ENCODE measurements at regions not wholly inside any gene's neighbourhood (a gene's known extent, or its start where the extent isn't known, plus 50 kb on each side); places are given as distances from the start of the nearest gene placed in this dataset.

DNA sequence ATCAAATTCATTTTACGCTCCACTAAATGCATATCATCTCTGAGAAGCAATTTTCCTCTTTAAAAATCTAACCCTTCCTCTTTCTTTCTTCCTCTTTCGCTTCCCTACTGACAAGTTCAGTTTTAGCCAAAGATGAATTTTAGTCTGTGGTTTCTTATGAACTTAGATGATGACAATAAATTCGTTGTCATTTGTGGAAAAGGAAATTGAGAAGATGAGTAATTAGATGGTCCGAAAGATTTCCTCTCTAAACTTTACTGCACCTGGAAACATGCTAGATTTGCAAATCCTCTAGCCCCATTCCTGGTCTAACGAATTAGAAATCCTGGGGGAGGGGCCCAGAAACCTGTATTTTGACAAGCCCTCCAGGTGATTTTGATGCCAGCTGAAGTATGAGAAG, 855.4 kb upstream of the CHORDC1 start:
- no peak overlapping the region for H3K9ac ChIP-seq (ENCODE audit: low read depth, low read length)
- TF ChIP-seq, protein P1, sequence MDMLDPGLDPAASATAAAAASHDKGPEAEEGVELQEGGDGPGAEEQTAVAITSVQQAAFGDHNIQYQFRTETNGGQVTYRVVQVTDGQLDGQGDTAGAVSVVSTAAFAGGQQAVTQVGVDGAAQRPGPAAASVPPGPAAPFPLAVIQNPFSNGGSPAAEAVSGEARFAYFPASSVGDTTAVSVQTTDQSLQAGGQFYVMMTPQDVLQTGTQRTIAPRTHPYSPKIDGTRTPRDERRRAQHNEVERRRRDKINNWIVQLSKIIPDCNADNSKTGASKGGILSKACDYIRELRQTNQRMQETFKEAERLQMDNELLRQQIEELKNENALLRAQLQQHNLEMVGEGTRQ (IDR thresholded peaks at IDR 0.05; ENCODE audit: low read depth, low read length): no peak
- TF ChIP-seq RFX5 (IDR thresholded peaks at IDR 0.05; ENCODE audit: low read depth, low read length): no peak
- no peak for TF ChIP-seq CHD1 (IDR thresholded peaks at IDR 0.05; ENCODE audit: low read depth, low read length)
- TF ChIP-seq RAD21 (IDR thresholded peaks at IDR 0.05; ENCODE audit: low read length): no peak
- no peak for TF ChIP-seq MXI1 (IDR thresholded peaks at IDR 0.05; ENCODE audit: borderline replicate concordance, low read depth, low read length)
- no peak for TF ChIP-seq MAZ (IDR thresholded peaks at IDR 0.05; ENCODE audit: borderline replicate concordance, low read depth, low read length)
- no peak for TF ChIP-seq NFE2L2 (IDR thresholded peaks at IDR 0.05; ENCODE audit: low read depth, low read length)
- TF ChIP-seq, protein P2, sequence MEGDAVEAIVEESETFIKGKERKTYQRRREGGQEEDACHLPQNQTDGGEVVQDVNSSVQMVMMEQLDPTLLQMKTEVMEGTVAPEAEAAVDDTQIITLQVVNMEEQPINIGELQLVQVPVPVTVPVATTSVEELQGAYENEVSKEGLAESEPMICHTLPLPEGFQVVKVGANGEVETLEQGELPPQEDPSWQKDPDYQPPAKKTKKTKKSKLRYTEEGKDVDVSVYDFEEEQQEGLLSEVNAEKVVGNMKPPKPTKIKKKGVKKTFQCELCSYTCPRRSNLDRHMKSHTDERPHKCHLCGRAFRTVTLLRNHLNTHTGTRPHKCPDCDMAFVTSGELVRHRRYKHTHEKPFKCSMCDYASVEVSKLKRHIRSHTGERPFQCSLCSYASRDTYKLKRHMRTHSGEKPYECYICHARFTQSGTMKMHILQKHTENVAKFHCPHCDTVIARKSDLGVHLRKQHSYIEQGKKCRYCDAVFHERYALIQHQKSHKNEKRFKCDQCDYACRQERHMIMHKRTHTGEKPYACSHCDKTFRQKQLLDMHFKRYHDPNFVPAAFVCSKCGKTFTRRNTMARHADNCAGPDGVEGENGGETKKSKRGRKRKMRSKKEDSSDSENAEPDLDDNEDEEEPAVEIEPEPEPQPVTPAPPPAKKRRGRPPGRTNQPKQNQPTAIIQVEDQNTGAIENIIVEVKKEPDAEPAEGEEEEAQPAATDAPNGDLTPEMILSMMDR (conservative IDR thresholded peaks at IDR 0.05; ENCODE audit: low read depth, low read length): no peak
- TF ChIP-seq CEBPB (IDR thresholded peaks at IDR 0.05; ENCODE audit: low read depth, low read length): no peak
- TF ChIP-seq, protein P3, sequence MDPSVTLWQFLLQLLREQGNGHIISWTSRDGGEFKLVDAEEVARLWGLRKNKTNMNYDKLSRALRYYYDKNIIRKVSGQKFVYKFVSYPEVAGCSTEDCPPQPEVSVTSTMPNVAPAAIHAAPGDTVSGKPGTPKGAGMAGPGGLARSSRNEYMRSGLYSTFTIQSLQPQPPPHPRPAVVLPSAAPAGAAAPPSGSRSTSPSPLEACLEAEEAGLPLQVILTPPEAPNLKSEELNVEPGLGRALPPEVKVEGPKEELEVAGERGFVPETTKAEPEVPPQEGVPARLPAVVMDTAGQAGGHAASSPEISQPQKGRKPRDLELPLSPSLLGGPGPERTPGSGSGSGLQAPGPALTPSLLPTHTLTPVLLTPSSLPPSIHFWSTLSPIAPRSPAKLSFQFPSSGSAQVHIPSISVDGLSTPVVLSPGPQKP (IDR thresholded peaks at IDR 0.05; ENCODE audit: borderline replicate concordance, low read depth, low read length): no peak
- TF ChIP-seq POLR2A (IDR thresholded peaks at IDR 0.05; ENCODE audit: low read depth, low read length): no peak
- TF ChIP-seq MAFK (IDR thresholded peaks at IDR 0.05; ENCODE audit: low read depth, low read length): no peak
- no peak for TF ChIP-seq SMC3 (IDR thresholded peaks at IDR 0.05; ENCODE audit: low read depth, low read length)
- no peak for TF ChIP-seq RCOR1 (IDR thresholded peaks at IDR 0.05; ENCODE audit: insufficient replicate concordance, low read length)
- TF ChIP-seq FOS (IDR thresholded peaks at IDR 0.05; ENCODE audit: low read depth, low read length): no peak
- TF ChIP-seq BHLHE40 (IDR thresholded peaks at IDR 0.05; ENCODE audit: low read depth, low read length): no peak
- WGBS, 2 experiments (ENCODE audit: extremely low coverage in 2 of 2, insufficient read length in 1 of 2): 88% methylated on average over 1 of the region's 5 CpGs; no CpG with 5 or more reads in 1 of the 2 experiments
- no peak overlapping the region for H4K8ac ChIP-seq (ENCODE audit: low read depth in 2 of 2, low read length in 2 of 2)
- no TSS peak for BruUV-seq (replicated peaks)
- H3K9me1 ChIP-seq (ENCODE audit: insufficient read depth, low read length): no peaks in the 10 kb centered on the region
- H3K4me3 ChIP-seq (ENCODE audit: insufficient read depth, low read depth, low read length): no peak overlapping the region
- no peak overlapping the region for H2BK120ac ChIP-seq (ENCODE audit: low read depth, low read length)
- H4K91ac ChIP-seq (ENCODE audit: insufficient read depth, low read depth, low read length): no peak overlapping the region
- no peak overlapping the region for H3K56ac ChIP-seq (ENCODE audit: extremely low read depth, insufficient read depth, low read length)
- H3K4me2 ChIP-seq (ENCODE audit: low read depth, low read length): no peak overlapping the region
- 0 out of 2 replicates have a peak, but pooled peaks cover 1% of the 10 kb centered on the region for H3K9me3 ChIP-seq (ENCODE audit: control insufficient read depth, insufficient read depth, low read length)
- intact Hi-C loops (cut with micrococcal nuclease): no loop called here
- H3K36me3 ChIP-seq (ENCODE audit: control insufficient read depth, insufficient read depth, low read length): no peaks in the 10 kb centered on the region
- H2AK9ac ChIP-seq (replicated peaks; ENCODE audit: low read depth, low read length, poor library complexity): no peak overlapping the region
- ChIA-PET CTCF (no interaction called here), POLR2A (ENCODE audit: unreplicated experiment) (no interaction called here)
- no peak overlapping the region for H2BK20ac ChIP-seq (ENCODE audit: low read depth, low read length)
- no peak overlapping the region for H3K18ac ChIP-seq (ENCODE audit: low read depth, low read length)
- H3K23ac ChIP-seq (ENCODE audit: low read depth, low read length): no peak overlapping the region
- dilution Hi-C loops (cut with HindIII; ENCODE audit: low sequenced_read_pairs, unreplicated experiment): no loop called here
- no peak overlapping the region for H2AK5ac ChIP-seq (ENCODE audit: low read depth, low read length)
- H3K4ac ChIP-seq (ENCODE audit: low read depth, low read length): no peak overlapping the region
- in situ Hi-C loops (cut with MboI; ENCODE audit: low sequenced_read_pairs): no loop called here
- no peak overlapping the region for H4K5ac ChIP-seq (ENCODE audit: low read depth, low read length)
- H3K79me1 ChIP-seq (ENCODE audit: low read depth in 1 of 2, low read length in 2 of 2): no peaks in the 10 kb centered on the region
- no peak overlapping the region for H2AFZ ChIP-seq (replicated peaks; ENCODE audit: low read length, poor library complexity)
- no peaks in the 10 kb centered on the region for H4K20me1 ChIP-seq (ENCODE audit: insufficient read depth, low read length)
- ATAC-seq (ENCODE audit: low read depth): no peak
- no peak overlapping the region for H2BK15ac ChIP-seq (ENCODE audit: low read depth, low read length)
- no peak for DNase-seq
- no peaks in the 10 kb centered on the region for H3K4me1 ChIP-seq (ENCODE audit: control insufficient read depth, insufficient read depth, low read length)
- no peak overlapping the region for H3K27ac ChIP-seq (ENCODE audit: insufficient read depth, low read length)
- H3K14ac ChIP-seq (replicated peaks; ENCODE audit: low read depth, low read length): no peak overlapping the region
- no peak overlapping the region for H2BK5ac ChIP-seq (ENCODE audit: low read depth, low read length, poor library complexity, severe bottlenecking)
- H3K27me3 ChIP-seq (ENCODE audit: control insufficient read depth, insufficient read depth, low read length): no peaks in the 10 kb centered on the region

Measured in IMR-90 (cell line).